Choroid plexus epithelial cell (primary cell): ENCODE measurements at regions not wholly inside any gene's neighbourhood (a gene's known extent, or its start where the extent isn't known, plus 50 kb on each side); places are given as distances from the start of the nearest gene placed in this dataset.

ENCODE experiments used
- DNase-seq: peaks from one replicate; pipeline ENCODE4 v3.0.0-alpha.2; 2010; ENCODE audit warnings: low read depth
- H3K4me3 ChIP-seq: 2 replicates; pipeline ENCODE4 v1.5.1; 2011; ENCODE audit warnings: low read depth, mild to moderate bottlenecking, control low read depth, low read length, moderate library complexity
- CTCF ChIP-seq: conservative IDR thresholded peaks from 2 replicates; pipeline ENCODE4 v1.5.1; 2011; ENCODE audit warnings: low read depth, mild to moderate bottlenecking, control low read depth, inconsistent platforms, low read length, moderate library complexity

- H3K4me3 ChIP-seq: no peak overlapping the region
- peak; percentile 97 for TF ChIP-seq CTCF
- DNase-seq: peak; percentile 81
Observed at GRCh38 chr5:4879693-4880303, 260.3 kb upstream of the ADAMTS16 start.

GRCh38 chr5:4880304-4880741 is 259.8 kb upstream of the ADAMTS16 start:
- DNase-seq: no peak
- no peak overlapping the region for H3K4me3 ChIP-seq
- TF ChIP-seq CTCF: no peak

GRCh38 chr5:4881366-4882002 is 258.6 kb upstream of the ADAMTS16 start:
- H3K4me3 ChIP-seq: no peak overlapping the region
- DNase-seq: no peak
- TF ChIP-seq CTCF: no peak

GRCh38 chr5:4882186-4882585 is 257.9 kb upstream of the ADAMTS16 start:
- no peak for DNase-seq
- no peak overlapping the region for H3K4me3 ChIP-seq
- no peak for TF ChIP-seq CTCF

GRCh38 chr5:4883360-4883759 is 256.8 kb upstream of the ADAMTS16 start:
- TF ChIP-seq CTCF: no peak
- H3K4me3 ChIP-seq: no peak overlapping the region
- DNase-seq: no peak

DNA sequence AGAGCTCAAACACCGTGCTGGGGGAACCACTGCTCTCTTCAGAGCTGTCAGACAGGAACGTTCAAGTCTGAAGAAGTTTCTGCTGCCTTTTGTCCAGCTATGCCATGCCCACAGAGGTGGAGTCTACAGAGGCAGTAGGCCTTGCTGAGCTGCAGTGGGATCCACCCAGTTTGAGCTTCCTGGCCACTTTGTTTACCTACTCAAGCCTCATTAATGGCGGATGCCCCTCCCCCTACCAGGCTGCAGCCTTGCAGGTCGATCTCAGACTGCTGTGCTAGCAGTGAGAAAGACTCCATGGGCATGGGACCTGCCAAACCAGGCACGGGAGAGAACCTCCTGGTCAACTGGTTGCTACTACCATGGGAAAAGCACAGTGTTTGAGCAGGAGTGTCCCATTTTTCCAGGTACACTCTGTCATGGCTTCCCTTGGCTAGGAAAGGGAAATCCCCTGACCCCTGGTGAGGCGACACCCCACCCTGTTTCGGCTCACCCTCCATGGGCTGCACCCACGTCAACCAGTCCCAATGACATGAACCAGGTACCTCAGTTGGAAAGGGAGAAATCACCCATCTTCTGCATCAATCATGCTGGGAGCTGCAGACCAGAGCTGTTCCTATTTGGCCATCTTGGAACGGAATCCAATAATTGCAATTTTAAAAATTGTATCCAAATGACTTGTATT is 246.9 kb upstream of the ADAMTS16 start:
- no peak for DNase-seq
- no peak for TF ChIP-seq CTCF
- no peak overlapping the region for H3K4me3 ChIP-seq
